Sigmoid colon (tissue), 4 donors: ENCODE measurements at regions not wholly inside any gene's neighbourhood (a gene's known extent, or its start where the extent isn't known, plus 50 kb on each side); places are given as distances from the start of the nearest gene placed in this dataset.

Experiments used
- CTCF ChIP-seq, 4 experiments: fragments of 450-650 bp in 3 of 4; fragments of 200-600 bp in 1 of 4; IDR thresholded peaks; one replicate each; pipeline ENCODE4 v1.5.1; 2016 to 2019; ENCODE audit warnings: antibody characterized with exemption in 4 of 4, mild to moderate bottlenecking in 3 of 4, moderate library complexity in 2 of 4
- EP300 ChIP-seq, 4 donors: sonication (generic); formaldehyde crosslinking; IDR thresholded peaks; one replicate each; pipeline ENCODE4 v1.6.1; 2017; ENCODE audit warnings: antibody characterized with exemption in 4 of 4
- POLR2A ChIP-seq, 2 donors: fragments of 450-650 bp; IDR thresholded peaks; one replicate each; pipeline ENCODE4 v1.6.1; 2016; ENCODE audit warnings: antibody characterized with exemption in 2 of 2, mild to moderate bottlenecking in 2 of 2, moderate library complexity in 2 of 2
- POLR2AphosphoS5 ChIP-seq, 4 donors: sonication (generic); formaldehyde crosslinking; IDR thresholded peaks; one replicate each; pipeline ENCODE4 v1.6.1; 2017; ENCODE audit warnings: antibody characterized with exemption in 4 of 4

- TF ChIP-seq CTCF (IDR thresholded peaks at IDR 0.05) (no peak), POLR2AphosphoS5 (IDR thresholded peaks at IDR 0.05) (no peak), POLR2A (IDR thresholded peaks at IDR 0.05) (no peak), EP300 (IDR thresholded peaks at IDR 0.05) (no peak)
Observed at GRCh38 chr13:64164435-64164834, 2748.8 kb upstream of the PCDH20 start.
